ENCODE measurements at regions not wholly inside any gene's neighbourhood (a gene's known extent, or its start where the extent isn't known, plus 50 kb on each side); places are given as distances from the start of the nearest gene placed in this dataset.

- TF ChIP-seq CTCF (IDR thresholded peaks at IDR 0.05) (no peak), POLR2A (IDR thresholded peaks at IDR 0.05) (no peak)
Observed at GRCh38 chr1:222991177-222991576, 151.9 kb downstream of the TLR5 start.

Measured in vagina (tissue), 2 donors.